NB4 (cell line): ENCODE measurements at regions not wholly inside any gene's neighbourhood (a gene's known extent, or its start where the extent isn't known, plus 50 kb on each side); places are given as distances from the start of the nearest gene placed in this dataset.

Experiments
- DNase-seq: peaks from one replicate; pipeline ENCODE4 v3.0.0; 2010; ENCODE audit warnings: low read depth
- H3K4me3 ChIP-seq: one replicate; pipeline ENCODE4 v1.5.1; 2011; ENCODE audit warnings: mild to moderate bottlenecking, low read depth, low read length, moderate library complexity
- MYC ChIP-seq: IDR thresholded peaks from 2 replicates; pipeline ENCODE4 v1.6.1; 2011; ENCODE audit warnings: low read depth, low read length
- POLR2A ChIP-seq: IDR thresholded peaks from 2 replicates; pipeline ENCODE4 v1.6.1; 2011; ENCODE audit warnings: mild to moderate bottlenecking; ENCODE audit not compliant: insufficient read length; ENCODE audit errors: extremely low read depth
- TF ChIP-seq, protein P1 (sequence below): IDR thresholded peaks from one replicate; pipeline ENCODE4 v1.5.1; 2012; ENCODE audit warnings: low read depth, low read length
- TF ChIP-seq, protein P2 (sequence below): IDR thresholded peaks from 2 replicates; pipeline ENCODE4 v1.6.1; 2011; ENCODE audit warnings: low read depth, low read length

- DNase-seq, result no peak
- H3K4me3 ChIP-seq, result no peak overlapping the region
- TF ChIP-seq POLR2A (no peak), MYC (no peak)
- TF ChIP-seq, protein P1, sequence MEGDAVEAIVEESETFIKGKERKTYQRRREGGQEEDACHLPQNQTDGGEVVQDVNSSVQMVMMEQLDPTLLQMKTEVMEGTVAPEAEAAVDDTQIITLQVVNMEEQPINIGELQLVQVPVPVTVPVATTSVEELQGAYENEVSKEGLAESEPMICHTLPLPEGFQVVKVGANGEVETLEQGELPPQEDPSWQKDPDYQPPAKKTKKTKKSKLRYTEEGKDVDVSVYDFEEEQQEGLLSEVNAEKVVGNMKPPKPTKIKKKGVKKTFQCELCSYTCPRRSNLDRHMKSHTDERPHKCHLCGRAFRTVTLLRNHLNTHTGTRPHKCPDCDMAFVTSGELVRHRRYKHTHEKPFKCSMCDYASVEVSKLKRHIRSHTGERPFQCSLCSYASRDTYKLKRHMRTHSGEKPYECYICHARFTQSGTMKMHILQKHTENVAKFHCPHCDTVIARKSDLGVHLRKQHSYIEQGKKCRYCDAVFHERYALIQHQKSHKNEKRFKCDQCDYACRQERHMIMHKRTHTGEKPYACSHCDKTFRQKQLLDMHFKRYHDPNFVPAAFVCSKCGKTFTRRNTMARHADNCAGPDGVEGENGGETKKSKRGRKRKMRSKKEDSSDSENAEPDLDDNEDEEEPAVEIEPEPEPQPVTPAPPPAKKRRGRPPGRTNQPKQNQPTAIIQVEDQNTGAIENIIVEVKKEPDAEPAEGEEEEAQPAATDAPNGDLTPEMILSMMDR, result no peak
- TF ChIP-seq, protein P2, sequence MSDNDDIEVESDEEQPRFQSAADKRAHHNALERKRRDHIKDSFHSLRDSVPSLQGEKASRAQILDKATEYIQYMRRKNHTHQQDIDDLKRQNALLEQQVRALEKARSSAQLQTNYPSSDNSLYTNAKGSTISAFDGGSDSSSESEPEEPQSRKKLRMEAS, result no peak
These were observed 260.8 kb upstream of the HDAC4 start for GRCh38 chr2:239661334-239662312.

DNA sequence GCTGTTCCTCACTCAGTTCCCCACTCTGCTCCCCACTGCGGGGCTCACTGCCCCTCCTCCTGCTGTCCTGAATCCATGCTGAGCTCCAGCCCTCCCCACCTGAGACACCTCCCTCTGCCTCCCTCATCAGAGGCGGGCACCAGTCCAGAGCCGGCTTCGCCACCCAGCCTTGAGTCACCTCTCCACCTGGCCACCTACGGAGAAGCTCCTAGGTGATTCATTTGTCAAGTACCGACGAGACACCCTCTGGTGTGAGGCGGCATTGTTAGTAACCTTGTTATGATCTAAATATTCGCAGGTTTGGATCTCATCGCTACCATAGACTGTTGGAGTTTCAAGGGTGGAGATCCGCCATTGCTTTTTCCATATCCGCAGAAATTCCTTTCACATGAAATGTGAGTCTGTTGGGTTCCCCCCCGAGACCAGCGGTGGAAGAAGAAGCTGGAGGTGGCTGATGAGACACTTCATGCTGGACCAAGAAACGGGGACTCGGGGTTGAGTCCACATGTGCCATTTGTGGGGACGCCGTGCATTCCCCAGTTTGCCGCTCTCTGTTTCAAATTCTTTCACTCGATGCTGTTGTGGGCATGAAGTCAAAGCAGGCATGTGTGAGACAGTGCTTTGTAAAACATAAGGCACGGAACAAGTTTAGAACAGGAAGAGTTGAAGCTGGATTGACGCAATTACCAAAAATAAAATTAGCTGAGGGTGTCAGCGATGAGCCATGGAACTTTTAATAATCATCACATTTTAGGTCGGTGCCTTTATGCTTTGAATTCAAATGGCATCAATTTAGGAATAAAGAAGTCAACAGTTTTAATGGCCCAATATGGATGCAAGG is 259.8 kb upstream of the HDAC4 start:
- TF ChIP-seq, protein P2, result no peak
- TF ChIP-seq, protein P1, result no peak
- no peak for TF ChIP-seq POLR2A
- no peak for TF ChIP-seq MYC
- DNase-seq, result no peak
- H3K4me3 ChIP-seq, result no peak overlapping the region

GRCh38 chr2:239657992-239658391 is 257.2 kb upstream of the HDAC4 start:
- TF ChIP-seq, protein P2, result no peak
- TF ChIP-seq, protein P1, result no peak
- TF ChIP-seq POLR2A (no peak), MYC (no peak)
- DNase-seq, result no peak
- no peak overlapping the region for H3K4me3 ChIP-seq

DNA sequence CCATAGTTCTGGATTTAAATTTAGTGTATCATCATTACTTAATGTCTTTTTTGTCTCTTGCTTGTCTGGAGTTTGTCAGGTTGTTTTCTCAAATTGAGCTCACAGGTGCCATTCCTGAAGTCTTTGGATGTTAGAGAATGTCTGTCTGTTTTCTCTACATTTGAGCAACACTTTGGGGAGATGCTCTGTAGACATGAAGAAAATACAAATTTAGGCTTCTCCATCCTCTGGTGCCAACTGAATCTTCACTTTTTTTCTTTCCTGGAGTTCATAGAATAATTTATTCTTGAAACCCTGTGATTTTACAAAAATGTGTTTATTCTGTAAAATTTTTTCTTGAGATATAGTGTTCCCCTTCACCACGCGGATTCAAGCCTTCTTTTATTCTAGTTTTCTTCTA is 256.4 kb upstream of the HDAC4 start:
- no peak for DNase-seq
- TF ChIP-seq MYC, result no peak
- H3K4me3 ChIP-seq, result no peak overlapping the region

GRCh38 chr2:239654266-239654665 is 253.4 kb upstream of the HDAC4 start:
- TF ChIP-seq MYC (no peak), POLR2A (no peak)
- TF ChIP-seq, protein P2, result no peak
- TF ChIP-seq, protein P1, result no peak
- no peak overlapping the region for H3K4me3 ChIP-seq
- DNase-seq, result no peak

DNA sequence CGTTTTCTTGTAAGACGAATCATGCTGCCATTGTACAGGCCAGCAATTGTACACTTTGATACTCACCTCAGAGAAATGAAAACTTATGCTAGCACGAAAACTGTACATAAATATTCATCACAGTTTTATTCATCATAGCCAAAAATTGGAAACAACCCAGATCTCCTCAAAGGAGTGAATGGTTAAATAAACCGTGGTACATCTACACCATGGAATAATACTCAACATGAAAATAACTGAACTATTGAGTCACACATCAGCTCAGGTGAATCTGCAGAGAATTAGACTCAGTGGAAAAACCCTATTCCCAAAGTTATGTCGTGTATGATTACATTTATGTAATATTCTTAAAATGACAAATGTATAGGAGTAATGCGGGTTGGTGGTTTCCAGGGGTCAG is 251.0 kb upstream of the HDAC4 start:
- no peak for DNase-seq
- no peak overlapping the region for H3K4me3 ChIP-seq
- TF ChIP-seq MYC, result no peak
- TF ChIP-seq, protein P2, result no peak
- TF ChIP-seq, protein P1, result no peak
- no peak for TF ChIP-seq POLR2A
